OCI-LY7 (cell line): ENCODE measurements at regions not wholly inside any gene's neighbourhood (a gene's known extent, or its start where the extent isn't known, plus 50 kb on each side); places are given as distances from the start of the nearest gene placed in this dataset.

Experiments
- CTCF ChIP-seq: fragments of 200-600 bp; sonication (generic); conservative IDR thresholded peaks from 2 replicates; pipeline ENCODE4 v1.5.1; 2014; ENCODE audit warnings: mild to moderate bottlenecking, antibody characterized with exemption, low read length, moderate library complexity, mixed read lengths
- EZH2phosphoT487 ChIP-seq: fragments of 200-600 bp; sonication (generic); IDR thresholded peaks from 2 replicates; pipeline ENCODE4 v1.6.1; 2018; ENCODE audit warnings: low read depth, borderline replicate concordance, mild to moderate bottlenecking, mixed run types, antibody characterized with exemption, low read length, moderate library complexity, mixed read lengths

DNA sequence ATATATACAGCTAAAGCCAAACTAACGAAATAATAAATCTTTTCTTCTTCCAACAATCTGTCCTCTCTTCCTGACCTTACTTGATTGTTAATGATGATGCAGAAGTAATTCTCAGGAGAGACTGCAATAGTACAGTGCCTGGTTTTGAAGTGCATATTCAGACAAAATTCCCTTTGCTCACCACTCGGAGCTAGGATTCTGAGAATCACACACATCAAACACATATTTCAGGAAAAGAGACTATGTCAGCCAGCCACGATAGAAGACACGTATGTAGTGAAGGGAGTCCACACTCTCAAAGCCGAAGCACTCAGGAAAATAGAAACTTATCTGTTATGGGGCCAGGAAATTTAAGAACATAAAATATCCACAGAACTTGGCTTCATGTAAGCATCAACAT lies 362.5 kb upstream of the FAT1 start:
- TF ChIP-seq CTCF: no peak
- no peak for TF ChIP-seq EZH2phosphoT487
